ENCODE measurements at regions not wholly inside any gene's neighbourhood (a gene's known extent, or its start where the extent isn't known, plus 50 kb on each side); places are given as distances from the start of the nearest gene placed in this dataset.

DNA sequence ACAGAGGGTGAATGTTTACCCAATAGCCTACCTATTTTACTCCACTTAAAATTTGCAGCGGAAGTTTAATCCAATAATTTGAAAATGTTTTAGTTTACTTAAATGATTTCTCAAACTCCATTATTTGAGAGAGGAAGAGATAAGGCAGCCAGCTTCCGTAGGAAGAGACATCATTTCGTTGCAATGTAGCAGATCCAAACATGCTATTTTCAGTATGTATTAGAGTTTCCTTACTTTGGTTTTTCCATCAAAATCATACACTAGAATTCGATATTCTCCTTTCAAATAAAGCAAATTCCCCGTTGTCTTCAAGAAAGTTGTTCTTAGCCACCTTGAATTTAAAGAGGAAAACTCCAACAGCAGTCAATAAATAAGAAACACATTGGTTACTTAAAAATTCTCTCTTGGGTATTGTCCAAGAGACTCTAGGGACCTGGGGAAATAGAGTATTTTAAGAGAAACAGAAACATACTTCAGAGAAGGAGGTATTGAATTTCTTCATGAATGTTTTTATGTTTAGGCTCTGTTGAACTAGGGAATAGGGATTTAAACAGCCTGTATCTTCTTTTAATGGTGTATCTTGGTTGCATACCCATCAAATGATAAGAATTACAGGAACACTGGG, 324.5 kb upstream of the GBE1 start:
- H3K27ac ChIP-seq = no peak overlapping the region
- TF ChIP-seq, protein P1, sequence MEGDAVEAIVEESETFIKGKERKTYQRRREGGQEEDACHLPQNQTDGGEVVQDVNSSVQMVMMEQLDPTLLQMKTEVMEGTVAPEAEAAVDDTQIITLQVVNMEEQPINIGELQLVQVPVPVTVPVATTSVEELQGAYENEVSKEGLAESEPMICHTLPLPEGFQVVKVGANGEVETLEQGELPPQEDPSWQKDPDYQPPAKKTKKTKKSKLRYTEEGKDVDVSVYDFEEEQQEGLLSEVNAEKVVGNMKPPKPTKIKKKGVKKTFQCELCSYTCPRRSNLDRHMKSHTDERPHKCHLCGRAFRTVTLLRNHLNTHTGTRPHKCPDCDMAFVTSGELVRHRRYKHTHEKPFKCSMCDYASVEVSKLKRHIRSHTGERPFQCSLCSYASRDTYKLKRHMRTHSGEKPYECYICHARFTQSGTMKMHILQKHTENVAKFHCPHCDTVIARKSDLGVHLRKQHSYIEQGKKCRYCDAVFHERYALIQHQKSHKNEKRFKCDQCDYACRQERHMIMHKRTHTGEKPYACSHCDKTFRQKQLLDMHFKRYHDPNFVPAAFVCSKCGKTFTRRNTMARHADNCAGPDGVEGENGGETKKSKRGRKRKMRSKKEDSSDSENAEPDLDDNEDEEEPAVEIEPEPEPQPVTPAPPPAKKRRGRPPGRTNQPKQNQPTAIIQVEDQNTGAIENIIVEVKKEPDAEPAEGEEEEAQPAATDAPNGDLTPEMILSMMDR (conservative IDR thresholded peaks at IDR 0.05) = no peak
- TF ChIP-seq ZFX (IDR thresholded peaks at IDR 0.05) = no peak

DNA sequence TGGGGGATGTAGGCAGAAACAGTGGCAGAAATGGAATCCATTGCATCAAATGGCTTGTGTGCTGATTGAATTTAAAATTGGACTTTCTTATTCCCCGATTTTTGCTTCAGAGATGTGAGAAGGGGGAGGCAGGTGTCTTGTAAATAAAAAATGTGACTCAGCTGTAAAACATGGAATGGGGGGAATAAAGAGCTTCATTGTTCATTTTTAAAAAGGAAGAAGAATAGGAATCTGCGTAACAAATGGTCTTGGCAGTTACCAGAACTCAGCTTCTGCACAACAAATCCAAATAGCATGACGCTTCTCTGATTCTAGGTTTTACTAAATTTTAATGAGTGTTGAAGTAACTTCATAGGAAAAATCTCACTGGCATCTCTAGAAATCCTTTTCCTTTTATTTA, 323.9 kb upstream of the GBE1 start:
- TF ChIP-seq, protein P1 (conservative IDR thresholded peaks at IDR 0.05) = no peak
- no peak for TF ChIP-seq ZFX (IDR thresholded peaks at IDR 0.05)
- H3K27ac ChIP-seq = no peak overlapping the region

DNA sequence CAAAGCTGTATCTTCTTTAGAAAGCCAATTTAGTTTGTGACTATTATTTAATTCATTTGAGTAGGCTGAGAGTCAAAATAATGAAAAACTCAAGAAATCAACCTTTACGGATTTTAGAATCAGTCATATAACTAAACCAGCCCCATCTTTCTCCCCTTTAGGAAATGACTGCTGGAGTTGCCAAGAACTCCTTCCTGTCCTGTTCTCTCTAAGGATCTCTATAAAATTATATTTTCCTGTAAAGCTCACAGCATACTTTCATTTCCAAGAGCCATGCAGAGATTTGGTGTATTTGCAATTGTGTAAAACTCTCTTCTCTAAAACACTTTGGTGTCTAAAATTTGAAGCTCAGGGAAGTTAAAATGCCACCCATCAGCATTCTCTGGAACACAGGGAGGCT, 323.4 kb upstream of the GBE1 start:
- H3K27ac ChIP-seq = no peak overlapping the region
- TF ChIP-seq, protein P1 (conservative IDR thresholded peaks at IDR 0.05) = no peak
- no peak for TF ChIP-seq ZFX (IDR thresholded peaks at IDR 0.05)

DNA sequence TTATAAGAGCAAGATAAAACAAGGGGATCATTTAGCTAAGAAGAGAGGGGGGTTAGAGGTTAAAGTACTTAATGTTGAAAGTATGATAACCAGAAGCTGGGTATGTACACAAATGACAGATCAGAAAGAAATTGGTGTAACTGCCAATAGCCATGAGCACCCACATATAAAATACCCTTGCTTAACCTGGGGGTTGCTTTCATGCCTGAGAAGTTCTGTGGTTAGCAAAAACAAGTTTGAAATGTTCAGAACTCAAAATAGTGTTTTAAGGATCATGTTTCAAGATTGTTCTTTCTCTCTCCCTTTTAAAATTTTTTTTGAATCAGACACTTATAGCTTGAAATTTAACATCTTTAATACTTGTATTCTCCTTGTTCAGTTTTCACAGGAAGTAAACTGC, 321.4 kb upstream of the GBE1 start:
- TF ChIP-seq ZFX (IDR thresholded peaks at IDR 0.05) = no peak
- TF ChIP-seq, protein P1 (conservative IDR thresholded peaks at IDR 0.05) = no peak
- no peak overlapping the region for H3K27ac ChIP-seq

DNA sequence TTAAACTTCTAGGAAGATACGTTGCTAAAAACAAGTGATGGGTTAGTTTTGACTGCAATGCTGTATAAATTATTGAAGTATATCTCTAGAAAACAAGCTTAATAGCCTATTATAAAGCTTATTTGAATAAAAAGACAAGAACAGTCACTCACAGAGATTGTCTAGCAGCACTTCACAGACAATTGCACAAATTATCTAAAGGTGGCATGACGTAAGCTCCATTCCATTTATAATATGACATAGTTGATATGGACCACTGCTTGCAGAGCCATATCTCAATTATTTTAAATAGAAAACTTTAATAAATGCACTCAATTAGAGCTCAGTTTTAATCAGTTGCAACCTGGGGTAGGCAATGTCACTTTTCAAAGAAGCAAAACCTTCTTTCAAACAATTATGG, 319.9 kb upstream of the GBE1 start:
- TF ChIP-seq ZFX (IDR thresholded peaks at IDR 0.05) = no peak
- TF ChIP-seq, protein P1 (conservative IDR thresholded peaks at IDR 0.05) = no peak
- H3K27ac ChIP-seq = no peak overlapping the region

DNA sequence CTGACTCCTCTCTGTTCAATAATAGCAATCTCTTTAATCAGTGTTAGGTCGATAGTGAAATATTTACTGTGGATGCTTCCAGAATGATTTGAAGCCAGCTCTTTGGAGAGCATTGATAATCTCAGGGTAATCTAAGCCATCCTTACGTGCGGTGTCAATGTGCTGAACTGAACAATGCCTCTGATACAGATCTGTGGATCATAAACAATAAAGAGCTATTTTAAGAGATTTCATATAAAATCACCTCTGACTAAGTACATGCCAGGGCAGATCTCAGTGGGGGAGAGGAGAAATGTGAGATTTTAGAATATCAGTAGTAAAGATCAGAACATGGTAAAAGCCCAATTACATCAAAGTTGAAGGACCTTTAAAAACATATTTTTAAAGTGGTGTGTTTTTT, 319.3 kb upstream of the GBE1 start:
- TF ChIP-seq, protein P1 (conservative IDR thresholded peaks at IDR 0.05) = no peak
- TF ChIP-seq ZFX (IDR thresholded peaks at IDR 0.05) = no peak
- H3K27ac ChIP-seq = no peak overlapping the region

DNA sequence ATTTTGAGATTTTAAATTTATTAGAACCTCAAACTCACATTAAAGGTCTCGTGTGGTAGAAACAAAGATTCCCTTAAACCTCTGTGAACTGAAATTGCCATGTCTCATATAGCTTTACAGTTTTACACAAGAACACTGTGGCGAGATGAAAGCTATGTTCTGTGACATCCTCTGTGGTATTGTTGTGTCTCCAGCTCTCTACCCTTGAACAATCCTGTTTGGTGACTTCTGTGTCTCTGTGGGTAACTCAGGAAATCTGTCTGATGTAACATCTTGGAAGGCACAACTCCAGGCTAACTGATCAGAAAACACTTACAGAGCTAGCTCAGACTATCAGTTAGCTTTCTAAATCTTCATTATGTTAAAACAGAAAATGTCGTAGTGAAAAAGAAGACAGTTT, 318.8 kb upstream of the GBE1 start:
- TF ChIP-seq ZFX (IDR thresholded peaks at IDR 0.05) = no peak
- TF ChIP-seq, protein P1 (conservative IDR thresholded peaks at IDR 0.05) = no peak
- no peak overlapping the region for H3K27ac ChIP-seq
